HG02623 (cell line): ENCODE measurements at regions not wholly inside any gene's neighbourhood (a gene's known extent, or its start where the extent isn't known, plus 50 kb on each side); places are given as distances from the start of the nearest gene placed in this dataset.

Experiments used
- ATAC-seq: cut with Tn5 transposase; IDR thresholded peaks from one replicate; pipeline ENCODE4 v1.9.1; 2021; ENCODE audit warnings: moderate library complexity; ENCODE audit not compliant: unreplicated experiment

DNA sequence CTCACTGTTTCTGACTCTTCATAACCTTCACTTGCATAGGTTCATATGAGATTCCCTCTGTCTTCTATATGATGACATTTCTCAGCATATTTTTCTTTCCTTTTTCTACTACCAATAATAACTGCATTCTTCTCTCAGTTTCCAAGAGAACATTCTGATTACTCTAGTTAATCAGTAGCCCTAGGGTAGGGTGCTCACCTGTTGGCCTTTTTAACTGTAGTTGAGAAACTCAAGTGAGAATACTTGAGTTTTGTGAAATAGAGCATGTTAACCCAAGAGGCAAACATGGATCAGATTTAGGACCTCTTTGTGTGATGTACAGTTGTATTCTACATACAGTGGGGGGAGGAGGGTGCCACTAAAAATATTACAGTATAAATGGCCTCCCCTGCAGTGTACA lies 308.0 kb downstream of the CMPK2 start:
- ATAC-seq = no peak

GRCh38 chr2:6562771-6563170 lies 302.9 kb downstream of the CMPK2 start:
- no peak for ATAC-seq

- ATAC-seq = no peak
These were observed 301.4 kb downstream of the CMPK2 start for GRCh38 chr2:6564326-6564725.

GRCh38 chr2:6574121-6574520 lies 291.6 kb downstream of the CMPK2 start:
- ATAC-seq = no peak

GRCh38 chr2:6576302-6576701 lies 289.4 kb downstream of the CMPK2 start:
- ATAC-seq = no peak

GRCh38 chr2:6577960-6578359 lies 287.7 kb downstream of the CMPK2 start:
- ATAC-seq = no peak

DNA sequence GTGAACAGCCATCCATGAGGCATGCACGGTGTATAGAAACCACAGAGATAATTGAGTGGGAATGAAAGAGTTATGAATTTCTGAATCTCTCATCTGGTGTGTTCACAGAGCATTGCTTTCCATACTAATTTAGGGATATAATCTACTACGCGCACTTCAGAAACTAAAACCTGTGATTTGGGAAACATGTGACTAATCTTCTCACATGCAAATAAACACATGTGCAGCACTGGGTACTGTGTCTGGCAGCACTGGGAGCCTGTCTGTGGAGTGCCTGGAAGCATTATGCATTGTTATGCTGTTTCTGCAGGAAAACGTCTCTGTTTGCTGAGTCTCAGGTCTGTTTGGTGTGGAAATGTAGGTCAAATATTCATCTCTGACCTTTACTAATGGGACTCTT lies 287.3 kb downstream of the CMPK2 start:
- no peak for ATAC-seq

- ATAC-seq = no peak
These were observed 286.4 kb downstream of the CMPK2 start for GRCh38 chr2:6579281-6579680.

GRCh38 chr2:6580982-6581381 lies 284.7 kb downstream of the CMPK2 start:
- no peak for ATAC-seq

GRCh38 chr2:6589150-6589549 lies 276.6 kb downstream of the CMPK2 start:
- ATAC-seq = no peak

DNA sequence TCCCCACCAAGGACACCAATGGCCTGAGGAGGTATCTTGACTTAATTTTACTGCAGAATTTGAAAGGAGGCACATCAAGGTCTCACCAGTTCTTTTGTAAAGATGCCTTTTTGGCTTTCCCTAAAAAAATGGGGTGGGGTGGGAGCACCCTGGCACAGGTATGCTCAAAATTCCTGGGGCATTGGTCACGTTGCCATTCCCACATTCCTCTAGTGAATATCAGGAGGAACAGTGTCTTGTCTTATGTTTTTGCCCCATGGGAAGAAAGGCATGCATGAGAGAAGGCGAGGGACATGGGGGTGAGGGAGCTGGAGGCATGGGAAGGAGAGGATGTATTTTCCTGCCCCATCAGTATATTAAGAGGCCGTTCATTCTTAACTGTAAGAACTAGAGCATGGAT lies 275.3 kb downstream of the CMPK2 start:
- ATAC-seq = no peak

GRCh38 chr2:6602471-6602870 lies 263.2 kb downstream of the CMPK2 start:
- ATAC-seq = no peak

DNA sequence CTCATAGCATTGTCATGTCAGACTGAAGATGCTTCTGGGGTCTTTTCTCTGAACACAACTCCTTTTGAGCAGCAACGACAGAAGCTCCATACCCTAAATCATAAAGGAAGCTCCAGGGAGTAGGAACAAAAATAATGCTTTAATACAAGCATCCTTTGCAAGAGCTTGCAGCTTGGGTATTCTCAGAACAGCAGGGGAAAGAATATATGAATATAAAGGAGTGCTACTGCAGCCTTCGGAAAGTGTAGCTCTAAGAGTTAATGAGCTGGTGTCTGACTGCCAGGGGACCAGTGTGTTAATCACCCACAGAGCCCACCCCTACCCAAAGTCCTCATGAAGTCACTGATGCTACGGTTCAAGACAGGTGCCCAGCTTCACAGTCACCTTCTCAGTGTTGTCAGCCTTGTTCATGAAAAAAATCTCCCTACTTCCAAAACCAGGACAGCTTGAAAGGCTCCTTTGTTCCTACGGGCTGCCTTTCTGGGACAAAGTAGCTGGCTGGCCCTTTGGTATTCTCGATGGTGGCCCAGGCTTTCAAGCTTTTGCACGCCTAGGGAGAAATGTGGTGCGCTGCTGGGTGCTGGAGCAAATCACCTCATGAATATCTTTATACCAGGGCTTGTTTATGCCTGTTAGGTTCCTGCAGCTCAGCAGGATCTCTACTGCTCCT lies 259.7 kb downstream of the CMPK2 start:
- no peak for ATAC-seq

DNA sequence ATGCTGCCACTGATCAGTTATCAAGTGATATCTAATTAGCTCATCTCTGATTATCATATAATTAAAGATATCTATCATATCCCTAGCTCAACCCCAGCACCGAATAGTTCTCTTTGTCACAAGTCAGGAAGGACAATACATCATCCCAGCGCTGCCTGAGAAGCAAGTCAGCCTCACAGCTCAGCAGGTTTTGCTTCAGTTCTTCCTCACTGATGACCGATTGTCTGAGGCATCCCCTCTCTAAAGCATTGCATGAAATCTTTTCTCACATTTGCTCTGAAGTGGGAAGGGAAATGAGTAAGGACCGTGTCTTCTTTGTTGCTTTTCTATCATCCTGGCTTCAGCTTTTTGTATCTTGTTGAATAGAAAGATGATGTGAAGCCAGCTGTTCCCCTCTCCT lies 247.9 kb downstream of the CMPK2 start:
- no peak for ATAC-seq

GRCh38 chr2:6618201-6618600 lies 247.5 kb downstream of the CMPK2 start:
- no peak for ATAC-seq

GRCh38 chr2:6623746-6624145 lies 242.0 kb downstream of the CMPK2 start:
- no peak for ATAC-seq

GRCh38 chr2:6626401-6627012 lies 239.2 kb downstream of the CMPK2 start:
- ATAC-seq = no peak

DNA sequence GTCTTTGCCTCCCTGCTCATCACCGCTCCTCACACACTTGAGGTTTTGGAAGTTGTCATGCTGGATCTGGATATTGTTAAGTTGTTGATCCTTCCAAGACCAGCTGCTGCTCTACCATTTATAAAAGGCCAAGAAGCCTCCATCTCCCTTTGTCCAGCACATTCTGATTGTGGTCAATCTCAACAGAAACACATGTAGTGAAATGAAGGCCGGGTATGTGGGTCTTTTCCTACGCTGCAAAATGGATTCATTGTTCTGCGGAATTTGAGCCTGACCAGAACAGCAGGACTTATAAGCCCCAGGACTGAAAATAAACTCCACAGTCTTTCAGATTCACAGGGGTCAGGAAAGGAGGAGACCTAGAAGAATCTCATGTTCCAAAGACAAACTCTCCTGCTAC lies 238.4 kb downstream of the CMPK2 start:
- no peak for ATAC-seq

- no peak for ATAC-seq
These were observed 235.5 kb downstream of the CMPK2 start for GRCh38 chr2:6630209-6630608.

DNA sequence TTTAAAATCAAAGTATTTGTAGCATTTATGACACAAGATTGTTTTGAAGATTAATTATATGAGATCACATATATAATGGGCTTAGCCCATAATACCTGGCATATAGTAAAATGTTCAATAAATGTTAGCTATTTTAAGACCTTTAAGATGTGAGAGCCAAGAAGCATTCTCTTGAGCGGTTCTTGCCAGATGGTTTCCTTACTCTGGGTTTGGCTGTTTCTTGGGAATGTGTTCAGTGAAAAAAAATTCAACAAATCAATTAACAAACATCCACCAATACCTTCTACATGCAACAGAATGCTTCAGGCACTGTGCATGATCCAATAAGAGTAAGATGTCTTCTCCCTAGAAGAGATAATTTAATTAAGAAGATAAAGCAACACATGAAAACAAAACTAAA lies 230.4 kb downstream of the CMPK2 start:
- ATAC-seq = no peak

- no peak for ATAC-seq
These were observed 228.4 kb downstream of the CMPK2 start for GRCh38 chr2:6637330-6637729.

DNA sequence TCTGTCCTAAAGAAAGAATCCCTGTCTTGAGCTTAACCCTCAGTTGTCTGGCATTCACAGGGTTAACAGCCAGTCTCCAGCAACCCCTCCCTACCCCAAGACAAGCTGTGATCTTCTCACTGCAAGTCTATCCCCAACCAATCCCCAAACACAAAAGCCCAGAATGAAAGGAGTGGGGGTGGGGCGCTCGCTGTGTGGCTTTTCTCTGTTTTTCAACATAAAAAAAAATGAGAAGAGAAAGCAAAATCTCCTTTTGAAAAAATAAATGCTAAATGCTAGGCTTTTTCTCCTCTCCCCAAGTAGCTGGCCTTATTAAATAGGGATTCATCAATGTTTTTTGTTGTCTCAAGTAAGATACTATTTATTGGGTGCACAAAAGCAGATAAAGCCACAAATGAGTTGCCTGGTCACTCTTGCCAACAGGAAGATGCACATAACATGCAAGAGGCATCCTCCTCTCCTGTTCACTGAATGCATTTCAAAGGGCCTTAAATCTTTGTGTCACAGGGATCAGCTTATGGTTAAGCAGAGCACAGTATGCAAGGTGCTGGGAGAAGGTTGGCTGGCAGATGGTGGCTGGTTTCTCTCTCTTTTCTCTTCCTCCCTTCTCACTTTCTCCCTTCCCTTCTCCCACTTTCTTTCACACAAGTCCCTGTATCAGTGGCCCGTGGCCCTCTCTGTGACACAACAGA lies 225.6 kb downstream of the CMPK2 start:
- ATAC-seq = no peak
